ENCODE measurements at regions not wholly inside any gene's neighbourhood (a gene's known extent, or its start where the extent isn't known, plus 50 kb on each side); places are given as distances from the start of the nearest gene placed in this dataset.
A peak's percentile ranks its signal among the peaks of the same experiment; 100 is the strongest.
"Not testable (repeated sequence)": the region's sequence is repeated elsewhere in the genome, so short reads cannot be mapped to it uniquely, and the experiment has no call there.

DNA sequence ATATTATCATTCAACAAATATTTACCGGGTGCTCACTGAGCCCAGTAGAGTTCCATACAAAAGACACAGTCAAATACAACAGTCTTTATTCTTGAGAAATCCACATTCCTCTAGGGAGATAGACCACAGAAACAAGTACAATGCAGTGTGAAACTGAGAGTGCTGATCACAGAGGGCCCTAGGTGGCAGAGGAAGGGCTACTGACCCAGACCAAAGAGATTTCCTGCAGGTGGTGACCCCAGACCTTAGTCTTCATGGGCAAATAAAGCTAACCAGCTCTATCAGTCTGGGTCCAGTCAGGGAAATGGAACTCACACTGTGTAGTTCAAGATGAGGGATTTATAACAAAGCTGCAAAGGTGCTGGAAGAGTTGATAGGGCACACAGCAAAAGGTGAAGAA is 110.4 kb upstream of the SLC27A6 start:
- no peak for DNase-seq
- in situ Hi-C loops (cut with MboI; ENCODE audit: low pct_unique_long_range_greater_than_20kb, low sequenced_read_pairs): no loop called here

DNA sequence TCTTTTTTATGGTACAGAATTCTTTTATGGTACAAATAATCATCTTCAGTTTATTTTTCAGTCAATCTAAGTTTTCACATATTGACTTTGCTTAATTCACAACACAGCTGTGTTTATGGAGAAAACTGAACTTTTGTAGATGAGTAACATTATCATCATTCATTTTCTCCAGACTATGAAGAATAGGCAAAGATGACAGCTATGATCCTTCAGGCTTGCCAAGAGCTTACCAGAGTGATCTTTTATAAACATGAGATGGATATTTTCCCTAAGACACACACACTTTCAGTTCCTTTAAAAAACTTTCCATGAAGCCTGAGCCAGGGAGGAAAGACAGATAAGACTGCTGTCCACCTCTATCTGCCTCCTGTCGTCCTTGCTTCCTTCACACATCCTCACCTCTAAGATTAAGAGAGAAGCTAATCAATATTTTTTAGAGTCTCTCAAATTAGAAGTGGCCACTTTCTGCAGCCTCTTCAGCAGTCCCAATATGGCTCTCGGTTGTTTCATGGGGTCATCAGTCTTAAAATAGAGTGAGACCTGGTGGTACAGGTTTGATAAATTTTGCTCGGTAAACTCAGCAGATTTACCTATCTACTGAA is 108.1 kb upstream of the SLC27A6 start:
- in situ Hi-C loops (cut with MboI; ENCODE audit: low pct_unique_long_range_greater_than_20kb, low sequenced_read_pairs): no loop called here

DNA sequence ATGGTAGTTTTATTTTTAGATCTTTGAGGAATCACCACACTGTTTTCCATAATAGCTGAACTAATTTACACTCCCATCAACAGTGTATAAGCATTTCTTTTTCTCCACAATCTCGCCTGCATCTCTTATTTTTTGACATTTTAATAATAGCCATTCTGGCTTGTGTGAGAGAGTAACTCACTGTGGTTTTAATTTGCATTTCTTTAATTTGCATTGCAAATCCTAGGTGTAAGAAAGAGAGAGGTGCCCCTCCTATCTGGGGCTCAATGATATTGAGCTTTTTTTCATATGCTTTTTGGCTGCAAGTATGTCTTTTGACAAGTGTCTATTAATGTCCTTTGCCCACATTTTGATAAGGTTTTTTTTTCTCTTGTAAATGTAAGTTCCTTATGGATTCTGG is 106.3 kb upstream of the SLC27A6 start:
- DNase-seq: no peak
- in situ Hi-C loops (cut with MboI; ENCODE audit: low pct_unique_long_range_greater_than_20kb, low sequenced_read_pairs): no loop called here

More for the DNA sequence above, 108.1 kb upstream of the SLC27A6 start:
- DNase-seq: no peak

DNA sequence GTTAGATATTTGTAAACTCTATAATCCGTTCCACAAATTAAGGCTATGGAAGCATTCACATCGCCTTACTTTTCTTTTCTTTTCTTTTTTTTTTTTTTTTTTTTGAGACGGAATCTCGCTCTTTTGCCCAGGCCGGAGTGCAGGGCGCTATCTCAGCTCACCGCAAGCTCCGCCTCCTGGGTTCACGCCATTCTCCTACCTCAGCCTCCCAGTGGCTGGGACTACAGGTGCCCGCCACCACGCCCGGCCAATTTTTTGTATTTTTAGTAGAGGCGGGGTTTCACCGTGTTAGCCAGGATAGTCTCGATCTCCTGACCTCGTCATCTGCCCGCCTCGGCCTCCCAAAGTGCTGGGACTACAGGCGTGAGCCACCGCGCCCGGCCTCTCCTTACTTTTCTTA is 104.1 kb upstream of the SLC27A6 start:
- in situ Hi-C loops (cut with MboI; ENCODE audit: low pct_unique_long_range_greater_than_20kb, low sequenced_read_pairs); DNase-seq: not testable (repeated sequence)

DNA sequence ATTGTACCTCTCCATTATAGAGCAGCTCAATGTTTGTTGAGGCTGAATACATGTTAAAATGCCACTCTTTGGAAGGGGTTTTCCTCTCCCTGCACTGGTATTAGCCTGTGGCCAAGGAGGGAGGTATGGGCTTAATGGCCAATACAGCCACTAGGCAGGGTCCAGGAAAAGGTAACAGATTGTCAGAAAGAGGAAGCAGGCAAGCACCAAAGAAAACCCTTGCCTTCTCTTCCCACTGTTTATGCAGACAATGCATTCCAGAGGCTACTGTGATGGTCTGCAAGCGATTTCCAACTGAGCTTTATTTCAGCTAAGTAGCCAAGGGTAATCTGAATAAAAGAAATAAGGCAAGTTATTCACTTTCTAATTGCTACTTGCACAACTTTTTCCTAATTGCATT is 95.3 kb upstream of the SLC27A6 start:
- in situ Hi-C loops (cut with MboI; ENCODE audit: low pct_unique_long_range_greater_than_20kb, low sequenced_read_pairs): no loop called here
- no peak for DNase-seq

DNA sequence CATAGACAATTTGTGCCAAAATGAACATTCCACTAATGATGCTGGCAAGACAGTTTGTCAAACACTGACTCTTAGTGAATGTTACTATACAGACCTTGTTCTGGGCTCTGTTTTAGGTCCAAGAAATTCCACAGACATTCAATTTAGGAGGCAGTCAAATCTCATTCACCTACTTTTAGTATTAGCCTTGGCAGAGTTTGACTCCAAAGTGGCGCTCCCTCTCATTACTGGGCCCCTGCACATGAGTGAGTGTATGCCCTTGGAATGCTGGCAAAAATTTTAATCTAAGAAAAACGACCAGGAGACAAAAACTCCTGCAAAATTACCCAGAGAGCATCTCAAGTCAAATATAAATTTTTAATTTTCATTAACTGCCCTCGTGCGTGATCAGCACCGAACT is 94.9 kb upstream of the SLC27A6 start:
- in situ Hi-C loops (cut with MboI; ENCODE audit: low pct_unique_long_range_greater_than_20kb, low sequenced_read_pairs): no loop called here

DNA sequence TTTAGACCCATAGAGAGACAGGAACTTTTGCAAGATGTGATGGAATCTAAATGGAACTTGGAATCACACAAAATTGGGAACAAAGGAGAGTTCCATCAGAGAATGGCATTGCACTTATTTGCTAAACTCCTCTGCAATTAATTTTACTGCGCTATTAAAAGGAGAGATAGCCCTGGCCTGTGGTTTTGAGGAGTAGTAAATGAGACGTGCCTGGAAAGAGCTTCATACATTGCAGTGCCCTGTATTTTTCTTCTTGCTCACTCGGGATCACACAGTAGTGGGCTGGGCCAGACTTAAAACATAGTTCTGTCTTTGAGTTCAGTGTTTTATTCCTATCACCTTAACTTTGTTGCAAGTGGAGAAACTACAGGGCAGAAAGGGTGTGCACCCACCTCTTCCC is 94.4 kb upstream of the SLC27A6 start:
- in situ Hi-C loops (cut with MboI; ENCODE audit: low pct_unique_long_range_greater_than_20kb, low sequenced_read_pairs): no loop called here
- no peak for DNase-seq

More for the DNA sequence above, 94.9 kb upstream of the SLC27A6 start:
- DNase-seq: no peak

DNA sequence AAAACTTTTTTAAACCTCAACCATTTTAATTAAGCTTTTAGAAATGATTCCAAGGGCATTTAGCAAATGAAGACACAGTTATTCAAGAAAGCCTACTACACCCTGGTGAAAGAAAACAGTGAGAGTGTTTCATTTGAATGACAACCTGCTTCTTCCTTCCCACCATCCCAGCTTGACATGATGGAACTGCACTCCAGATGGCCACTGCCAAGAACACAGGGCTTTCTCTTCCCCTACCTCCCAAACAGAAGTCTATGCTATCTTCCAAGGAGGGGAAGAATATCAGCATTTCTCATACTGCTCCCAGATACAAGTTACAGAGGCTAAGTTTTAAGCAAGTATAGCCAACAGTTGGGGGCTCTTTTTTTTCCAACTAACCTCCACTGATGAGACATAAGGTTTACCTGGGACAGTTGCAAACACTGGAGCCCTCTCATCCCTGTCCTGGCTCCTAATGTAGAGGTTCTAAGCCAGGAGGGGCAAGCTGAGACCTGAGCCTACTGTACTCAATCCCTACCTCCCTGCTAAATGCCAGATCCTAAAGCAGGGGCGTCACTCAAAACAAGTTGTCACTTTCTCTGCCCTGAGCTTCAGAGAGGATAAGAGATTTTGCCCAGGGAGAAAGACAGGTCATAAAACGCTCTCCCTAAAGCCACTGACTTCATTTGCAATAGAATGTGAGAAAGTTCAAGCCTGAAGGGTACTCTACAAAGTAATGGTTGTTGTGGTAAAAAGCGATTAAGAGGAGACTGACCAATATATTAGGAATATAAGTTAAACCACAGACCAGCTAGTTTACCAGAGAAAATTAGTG is 88.5 kb upstream of the SLC27A6 start:
- no peak for DNase-seq
- in situ Hi-C loops (cut with MboI; ENCODE audit: low pct_unique_long_range_greater_than_20kb, low sequenced_read_pairs): no loop called here

DNA sequence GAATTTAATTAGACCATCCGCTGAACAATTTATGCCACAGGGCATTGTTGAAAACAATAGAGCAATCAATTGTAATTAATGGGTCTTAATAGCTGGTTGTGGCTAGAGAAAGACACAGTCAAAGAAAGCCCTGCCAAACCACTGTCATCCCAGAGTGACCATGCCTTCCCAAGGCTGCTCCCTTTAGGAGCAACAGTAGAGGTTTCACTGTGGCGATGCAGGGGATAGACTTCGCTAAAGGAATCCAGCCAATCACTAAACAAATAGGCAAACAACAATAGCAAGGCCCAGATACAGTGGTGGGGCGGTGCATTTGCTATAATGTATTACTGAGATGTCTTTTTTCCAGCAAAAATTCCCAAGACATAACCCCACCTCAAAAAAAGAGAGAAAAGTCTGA is 87.8 kb upstream of the SLC27A6 start:
- no peak for DNase-seq

DNA sequence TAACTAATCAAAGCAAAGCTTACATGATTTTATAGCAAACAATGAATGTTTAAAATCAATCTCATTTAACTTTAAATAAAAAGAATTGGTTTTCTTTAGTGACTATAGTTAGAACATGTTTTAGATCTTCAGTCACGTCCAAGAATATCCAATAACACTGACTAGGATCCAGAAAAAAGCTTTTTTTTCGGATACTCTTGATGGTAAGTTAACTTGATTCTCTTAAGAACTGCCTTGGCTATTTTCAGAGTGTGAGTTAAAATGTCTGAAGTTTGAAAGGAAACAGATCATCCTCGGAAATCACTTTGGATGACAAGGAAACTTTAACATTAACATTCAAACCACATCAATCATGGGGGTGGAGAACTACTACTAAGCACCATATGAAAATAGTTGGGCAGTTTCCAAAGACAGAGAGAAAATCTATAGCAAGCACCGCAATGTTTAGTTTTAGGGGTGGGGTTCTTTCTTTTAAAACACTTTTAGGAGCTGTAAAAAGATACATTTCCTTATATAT is 83.7 kb upstream of the SLC27A6 start:
- DNase-seq: no peak
- in situ Hi-C loops (cut with MboI; ENCODE audit: low pct_unique_long_range_greater_than_20kb, low sequenced_read_pairs): no loop called here

More for the DNA sequence above, 87.8 kb upstream of the SLC27A6 start:
- in situ Hi-C loops (cut with MboI; ENCODE audit: low pct_unique_long_range_greater_than_20kb, low sequenced_read_pairs): no loop called here

DNA sequence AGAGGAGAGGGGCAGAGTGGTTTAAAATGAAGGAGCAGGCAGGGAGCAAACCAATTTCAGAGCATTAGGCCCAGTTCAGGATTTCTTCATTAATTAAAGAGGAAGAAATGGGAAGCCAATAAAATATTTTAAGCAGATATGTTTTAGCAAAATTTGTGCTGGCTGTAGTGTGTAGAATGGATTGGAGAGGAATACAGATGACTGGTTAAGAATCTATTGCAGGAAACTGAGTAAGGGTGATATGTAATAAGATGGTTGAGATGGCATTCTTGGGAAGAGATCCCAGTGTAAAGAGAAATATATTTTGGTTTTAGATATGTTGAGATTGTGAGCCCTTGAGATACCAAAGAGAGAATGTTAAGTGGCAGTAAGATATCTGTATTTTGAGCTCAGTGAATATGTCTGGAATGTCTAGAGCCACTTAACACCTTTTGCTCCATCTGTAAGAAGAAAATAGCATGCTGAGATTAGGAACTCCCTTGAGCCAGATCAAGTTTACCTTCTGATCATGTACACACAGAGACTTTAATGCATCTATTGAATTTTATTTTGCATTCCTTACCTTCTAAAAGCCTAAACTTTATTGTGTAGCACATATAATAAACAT is 79.5 kb upstream of the SLC27A6 start:
- DNase-seq: no peak
- in situ Hi-C loops (cut with MboI; ENCODE audit: low pct_unique_long_range_greater_than_20kb, low sequenced_read_pairs): no loop called here

DNA sequence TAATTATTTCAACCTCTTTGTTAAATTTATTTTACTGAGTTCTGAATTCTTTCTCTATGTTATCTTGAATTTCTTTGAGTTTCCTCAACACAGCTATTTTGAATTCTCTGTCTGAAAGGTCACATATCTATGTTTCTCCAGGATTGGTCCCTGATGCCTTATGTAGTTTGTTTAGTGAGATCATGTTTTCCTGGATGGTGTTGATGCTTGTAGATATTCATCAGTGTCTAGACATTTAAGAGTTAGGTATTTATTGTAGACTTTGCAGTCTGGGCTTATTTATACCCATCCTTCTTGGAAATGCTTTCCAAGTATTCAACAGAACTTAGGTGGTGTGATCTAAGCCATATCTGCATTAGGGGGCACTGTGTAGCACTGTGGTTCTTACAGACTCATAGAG is 70.2 kb upstream of the SLC27A6 start:
- in situ Hi-C loops (cut with MboI; ENCODE audit: low pct_unique_long_range_greater_than_20kb, low sequenced_read_pairs): no loop called here
- no peak for DNase-seq

DNA sequence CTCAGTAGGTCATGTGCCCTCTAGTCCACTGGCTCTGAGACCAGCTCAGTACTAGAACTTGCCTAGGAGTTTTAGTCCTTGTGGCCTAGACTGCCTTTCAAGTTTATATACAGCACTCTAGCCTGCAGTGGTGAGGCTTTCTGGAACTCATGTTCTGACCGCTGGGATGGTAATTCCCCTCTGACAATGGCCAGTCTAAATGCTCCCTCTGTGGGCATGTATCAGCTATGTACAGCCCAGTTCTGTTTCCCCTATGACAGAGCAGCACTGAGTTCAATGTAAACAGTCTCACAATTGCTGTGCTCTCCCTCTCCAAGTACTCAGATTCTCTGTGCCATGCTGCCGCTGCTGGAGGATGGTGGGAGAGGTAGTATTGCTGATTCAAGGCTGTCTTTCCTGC is 68.6 kb upstream of the SLC27A6 start:
- in situ Hi-C loops (cut with MboI; ENCODE audit: low pct_unique_long_range_greater_than_20kb, low sequenced_read_pairs): no loop called here
- no peak for DNase-seq

DNA sequence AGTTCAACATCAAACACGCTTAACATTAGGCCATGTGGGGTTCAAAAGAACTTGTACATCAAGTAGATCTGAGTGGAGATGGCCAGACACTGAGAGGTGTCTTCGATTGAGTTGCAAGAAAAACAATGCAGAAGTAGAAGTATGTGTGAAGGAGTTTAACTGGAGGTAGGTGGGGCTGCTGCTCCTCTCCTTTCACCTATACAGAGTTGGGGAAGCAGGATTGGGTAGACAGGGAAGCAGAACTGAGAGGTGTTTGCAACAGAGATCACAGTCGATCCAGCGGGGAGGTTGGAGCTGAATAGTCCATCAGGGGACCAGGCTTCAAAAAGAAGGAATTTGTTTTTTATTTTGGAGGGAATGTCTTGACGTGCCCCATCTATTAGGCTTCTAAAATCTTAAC is 61.7 kb upstream of the SLC27A6 start:
- in situ Hi-C loops (cut with MboI; ENCODE audit: low pct_unique_long_range_greater_than_20kb, low sequenced_read_pairs): no loop called here
- DNase-seq: no peak

DNA sequence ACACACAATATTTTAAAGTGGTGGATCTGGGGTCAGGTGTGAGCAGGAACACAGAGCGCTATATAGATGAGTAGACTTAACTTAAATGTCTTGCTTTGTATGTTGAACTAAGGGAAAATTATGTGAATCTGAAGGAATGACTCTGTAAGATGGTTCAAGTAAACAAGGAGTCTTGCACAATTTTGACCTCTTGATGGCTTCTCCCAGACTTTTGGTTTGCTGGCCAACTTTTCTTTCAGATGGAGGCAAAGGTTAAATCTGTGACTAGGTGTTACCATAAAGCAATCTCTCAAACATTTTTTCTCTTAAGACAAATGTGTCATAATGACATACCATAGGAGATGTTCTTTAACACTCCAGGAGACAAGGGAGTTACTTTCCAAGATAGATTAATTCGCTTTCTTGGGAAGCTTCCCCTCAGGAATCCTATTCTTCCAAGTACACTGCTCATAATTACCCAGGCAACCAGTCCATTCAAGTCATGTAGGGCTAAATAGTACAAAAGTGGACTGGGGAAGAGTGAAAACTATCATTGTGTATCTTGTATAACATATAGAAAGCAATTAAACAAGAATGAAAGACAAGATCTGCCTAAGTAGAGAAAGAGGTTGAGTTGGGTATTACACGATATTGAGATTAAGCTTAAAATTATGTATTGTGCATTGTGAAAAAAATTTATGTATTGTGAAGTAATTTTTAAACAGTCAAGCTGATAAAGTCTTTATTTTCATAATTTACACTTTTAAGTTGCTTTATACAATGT is 60.3 kb upstream of the SLC27A6 start:
- in situ Hi-C loops (cut with MboI; ENCODE audit: low pct_unique_long_range_greater_than_20kb, low sequenced_read_pairs): no loop called here
- no peak for DNase-seq

DNA sequence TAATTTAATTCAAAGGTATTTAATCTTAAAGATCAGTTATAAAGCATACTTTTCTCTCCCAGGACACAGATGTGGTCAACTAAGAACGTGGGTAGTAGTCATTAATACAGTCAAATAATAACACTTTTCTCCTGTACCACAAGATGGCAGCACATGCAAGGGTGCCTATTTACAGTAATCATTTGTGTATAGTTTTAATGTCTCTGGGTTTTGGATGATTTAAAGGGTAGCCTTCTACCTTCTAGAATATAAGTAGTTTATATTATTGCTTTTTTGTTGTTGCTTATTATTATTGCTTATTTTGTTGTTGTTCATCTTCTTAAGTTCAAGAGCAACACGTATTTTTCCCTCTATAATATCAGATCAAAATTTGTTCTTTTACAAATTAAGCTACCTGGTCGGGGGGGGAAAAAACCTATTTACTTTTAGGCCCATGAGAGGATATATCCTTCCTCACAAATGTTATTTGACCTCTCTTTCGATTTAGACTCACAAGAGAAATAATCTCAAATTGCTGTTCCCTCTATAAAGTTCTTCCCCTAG is 59.6 kb upstream of the SLC27A6 start:
- DNase-seq: peak; percentile 54
- in situ Hi-C loops (cut with MboI; ENCODE audit: low pct_unique_long_range_greater_than_20kb, low sequenced_read_pairs): no loop called here

DNA sequence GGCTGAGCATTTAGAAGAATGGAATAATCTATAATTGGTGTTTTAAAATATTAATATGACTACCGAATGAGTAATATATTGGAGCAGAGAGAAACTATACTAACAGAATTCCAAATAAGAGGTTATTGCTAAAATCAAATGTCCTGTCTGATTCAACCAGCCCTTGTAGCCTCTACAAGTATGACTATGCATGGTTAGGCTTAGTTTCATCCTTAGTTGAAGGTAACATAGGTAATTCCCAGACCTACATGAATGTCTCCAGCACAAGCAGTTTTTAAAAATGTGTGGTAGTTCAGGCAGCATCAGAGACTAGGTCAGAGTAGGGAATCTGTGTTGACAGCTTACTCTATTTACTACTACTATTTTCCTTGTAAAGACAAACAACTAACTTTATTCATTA is 51.7 kb upstream of the SLC27A6 start:
- in situ Hi-C loops (cut with MboI; ENCODE audit: low pct_unique_long_range_greater_than_20kb, low sequenced_read_pairs): no loop called here
- no peak for DNase-seq
